H1 (cell line): ENCODE measurements at regions not wholly inside any gene's neighbourhood (a gene's known extent, or its start where the extent isn't known, plus 50 kb on each side); places are given as distances from the start of the nearest gene placed in this dataset.
"Not testable (repeated sequence)": the region's sequence is repeated elsewhere in the genome, so short reads cannot be mapped to it uniquely, and the experiment has no call there.

ENCODE experiments used
- CTCF ChIA-PET: fragments of 300-600 bp; sonication (Branson Sonifier 250); formaldehyde crosslinking; loops from one replicate; lab custom pipeline; 2021; ENCODE audit not compliant: partially characterized antibody; lab: Charles Lee
- POLR2A ChIA-PET: fragments of 300-600 bp; sonication (Branson Sonifier 250); formaldehyde crosslinking; loops from one replicate; lab custom pipeline; 2021; ENCODE audit warnings: inconsistent platforms; ENCODE audit not compliant: partially characterized antibody; lab: Charles Lee
- DNase-seq, 2 experiments: peaks; one replicate each; pipeline versions ENCODE4 v3.0.0 to v3.0.0-alpha.2; 2010 to 2022; ENCODE audit warnings: low spot score in 2 of 2, low read depth in 1 of 2, mixed read lengths in 1 of 2
- FAIRE-seq: peaks from 2 replicates; lab custom pipeline; 2011; peaks lifted over from hg19 to GRCh38; lab: Jason Lieb, UNC
- H2AFZ ChIP-seq: 2 replicates; pipeline ENCODE4 v1.8.1; 2012; ENCODE audit warnings: low read length, inconsistent platforms
- H2AK5ac ChIP-seq: 2 replicates; pipeline ENCODE4 v1.6.1; 2013; ENCODE audit warnings: low read depth, low read length
- H2BK120ac ChIP-seq: replicated peaks from 2 replicates; pipeline ENCODE3; 2013; ENCODE audit warnings: low read depth, low read length, inconsistent platforms
- H2BK12ac ChIP-seq: 2 replicates; pipeline ENCODE4 v1.6.1; 2013; ENCODE audit warnings: low read depth, low read length
- H2BK15ac ChIP-seq: 2 replicates; pipeline ENCODE4 v1.6.1; 2013; ENCODE audit warnings: low read length
- H2BK20ac ChIP-seq: 2 replicates; pipeline ENCODE4 v1.6.1; 2013; ENCODE audit warnings: low read length
- H2BK5ac ChIP-seq: 2 replicates; pipeline ENCODE4 v1.6.1; 2013; ENCODE audit warnings: low read depth, low read length
- H3K14ac ChIP-seq: 2 replicates; pipeline ENCODE4 v1.6.1; 2013; ENCODE audit warnings: inconsistent platforms; ENCODE audit not compliant: insufficient read length
- H3K18ac ChIP-seq: 2 replicates; pipeline ENCODE4 v1.6.1; 2013; ENCODE audit warnings: low read length; ENCODE audit errors: extremely low read depth
- H3K23ac ChIP-seq: 2 replicates; pipeline ENCODE4 v1.6.1; 2013; ENCODE audit warnings: inconsistent platforms; ENCODE audit not compliant: insufficient read length
- H3K23me2 ChIP-seq: 2 replicates; pipeline ENCODE4 v1.6.1; 2013; ENCODE audit warnings: low read depth, low read length
- H3K27ac ChIP-seq: 2 replicates; pipeline ENCODE4 v1.6.1; 2011; ENCODE audit warnings: low read depth, low read length, inconsistent platforms
- H3K27me3 ChIP-seq, 4 experiments: replicated peaks in 1 of 4; 1 replicate in 1 of 4; 2 replicates in 3 of 4; pipeline versions ENCODE4 v1.6.1 to v1.8.1; 2011 to 2013; ENCODE audit warnings: low read length in 3 of 4, mild to moderate bottlenecking in 3 of 4, inconsistent platforms in 2 of 4, mixed read lengths in 2 of 4, moderate library complexity in 1 of 4; ENCODE audit not compliant: control insufficient read depth in 3 of 4, insufficient read depth in 3 of 4; ENCODE audit errors: extremely low read depth in 1 of 4
- H3K36me3 ChIP-seq, 4 experiments: 2 replicates each; pipeline versions ENCODE4 v1.6.1 to v1.8.1; 2011 to 2013; ENCODE audit warnings: mild to moderate bottlenecking in 4 of 4, low read length in 3 of 4, moderate library complexity in 2 of 4, control low read depth in 1 of 4, inconsistent platforms in 1 of 4; ENCODE audit not compliant: insufficient read depth in 4 of 4, control insufficient read depth in 2 of 4
- H3K4ac ChIP-seq: replicated peaks from 2 replicates; pipeline ENCODE3; 2013; ENCODE audit warnings: low read length, low read depth, mixed read lengths, inconsistent platforms; ENCODE audit not compliant: insufficient read length
- H3K4me1 ChIP-seq, 4 experiments: replicated peaks in 1 of 4; 1 replicate in 1 of 4; 2 replicates in 3 of 4; pipeline versions ENCODE4 v1.6.1 to v1.8.1; 2011 to 2013; ENCODE audit warnings: low read length in 3 of 4, inconsistent platforms in 2 of 4, mixed read lengths in 1 of 4; ENCODE audit not compliant: insufficient read depth in 4 of 4, control insufficient read depth in 3 of 4
- H3K4me2 ChIP-seq, 2 experiments: 2 replicates each; pipeline versions ENCODE4 v1.6.1 to v1.8.1; 2011 to 2013; ENCODE audit warnings: low read depth in 2 of 2, low read length in 2 of 2, control low read depth in 1 of 2, inconsistent platforms in 1 of 2, mild to moderate bottlenecking in 1 of 2; ENCODE audit not compliant: insufficient read depth in 1 of 2
- H3K4me3 ChIP-seq, 4 experiments: fragments of 200-600, 300-600 bp in 1 of 4; sonication (generic), shearing (Covaris generic), sonication (Bioruptor Twin) in 1 of 4; 2 replicates each; pipeline versions ENCODE4 v1.5.1 to v1.8.1; 2011 to 2016; ENCODE audit warnings: low read length in 4 of 4, low read depth in 3 of 4, control low read depth in 2 of 4, inconsistent platforms in 2 of 4, mild to moderate bottlenecking in 2 of 4, mixed read lengths in 1 of 4, moderate library complexity in 1 of 4; ENCODE audit not compliant: insufficient read depth in 2 of 4; ENCODE audit errors: extremely low read depth in 1 of 4
- H3K56ac ChIP-seq: replicated peaks from 2 replicates; pipeline ENCODE3; 2013; ENCODE audit warnings: low read depth, mild to moderate bottlenecking, mixed read lengths, low read length, inconsistent platforms; ENCODE audit not compliant: insufficient read length
- H3K79me1 ChIP-seq: 2 replicates; pipeline ENCODE4 v1.6.1; 2013; ENCODE audit warnings: low read depth, low read length, control low read depth
- H3K79me2 ChIP-seq, 2 experiments: 2 replicates each; pipeline versions ENCODE4 v1.6.1 to v1.8.1; 2012 to 2013; ENCODE audit warnings: low read length in 2 of 2, mild to moderate bottlenecking in 2 of 2, inconsistent platforms in 1 of 2; ENCODE audit not compliant: insufficient read depth in 2 of 2, control insufficient read depth in 1 of 2
- H3K9ac ChIP-seq, 4 experiments: replicated peaks in 1 of 4; 1 replicate in 1 of 4; 2 replicates in 3 of 4; pipeline versions ENCODE4 v1.6.1 to v1.8.1; 2011 to 2013; ENCODE audit warnings: low read depth in 3 of 4, low read length in 3 of 4, control low read depth in 2 of 4, mild to moderate bottlenecking in 2 of 4, moderate library complexity in 2 of 4, inconsistent platforms in 1 of 4; ENCODE audit errors: extremely low read depth in 1 of 4
- H3K9me3 ChIP-seq, 2 experiments: 2 replicates each; pipeline versions ENCODE4 v1.6.1 to v1.8.1; 2012 to 2013; ENCODE audit warnings: mild to moderate bottlenecking in 2 of 2, moderate library complexity in 2 of 2, control low read depth in 1 of 2, inconsistent platforms in 1 of 2, low read depth in 1 of 2, low read length in 1 of 2, mixed read lengths in 1 of 2; ENCODE audit not compliant: insufficient read depth in 2 of 2
- H4K20me1 ChIP-seq, 2 experiments: replicated peaks in 1 of 2; 2 replicates each; pipeline versions ENCODE3 to v1.8.1; 2011 to 2013; ENCODE audit warnings: inconsistent platforms in 2 of 2, low read length in 2 of 2, mild to moderate bottlenecking in 1 of 2; ENCODE audit not compliant: insufficient read depth in 2 of 2, control insufficient read depth in 1 of 2
- H4K5ac ChIP-seq: 2 replicates; pipeline ENCODE4 v1.6.1; 2013; ENCODE audit warnings: low read length, low read depth, mixed read lengths, inconsistent platforms; ENCODE audit not compliant: insufficient read length
- H4K8ac ChIP-seq: 2 replicates; pipeline ENCODE4 v1.8.0; 2013; ENCODE audit warnings: mild to moderate bottlenecking, moderate library complexity, low read length, inconsistent platforms; ENCODE audit not compliant: insufficient read depth; ENCODE audit errors: extremely low read depth
- H4K91ac ChIP-seq: replicated peaks from 2 replicates; pipeline ENCODE3; 2013; ENCODE audit warnings: low read length, mixed read lengths, inconsistent platforms; ENCODE audit not compliant: insufficient read length
- WGBS, 2 experiments: shearing (Covaris generic) in 1 of 2; methylation state at CpG; one replicate each; pipeline versions ENCODE4 v1.1.6 to v1.1.7; 2013 to 2015; ENCODE audit warnings: low lambda C conversion rate in 2 of 2, mixed read lengths in 2 of 2, inconsistent platforms in 1 of 2, low coverage in 1 of 2, missing lambda C conversion rate in 1 of 2; ENCODE audit not compliant: insufficient replicate concordance in 2 of 2, insufficient coverage in 1 of 2, insufficient read length in 1 of 2; ENCODE audit errors: extremely low coverage in 1 of 2, missing lambda C conversion rate in 1 of 2; 5-methylcytosine and 5-hydroxymethylcytosine counted together

- H2BK120ac ChIP-seq, H3K18ac ChIP-seq, CTCF ChIA-PET, H3K14ac ChIP-seq, H3K56ac ChIP-seq, POLR2A ChIA-PET, H4K8ac ChIP-seq, DNase-seq, H3K4ac ChIP-seq, H3K79me1 ChIP-seq, H2BK5ac ChIP-seq, H4K20me1 ChIP-seq, H3K9ac ChIP-seq, H3K23me2 ChIP-seq, H3K79me2 ChIP-seq, H2AFZ ChIP-seq, H3K4me2 ChIP-seq, FAIRE-seq, H4K91ac ChIP-seq, H3K9me3 ChIP-seq, H2BK15ac ChIP-seq, H3K4me1 ChIP-seq, H2BK20ac ChIP-seq, H3K36me3 ChIP-seq, H2BK12ac ChIP-seq, H3K4me3 ChIP-seq, H3K23ac ChIP-seq, H4K5ac ChIP-seq, H3K27me3 ChIP-seq, H3K27ac ChIP-seq, H2AK5ac ChIP-seq: not testable (repeated sequence)
- 93% methylated on average over 4 of the region's 8 CpGs; no CpG with 5 or more reads in 1 of the 2 experiments for WGBS, 2 experiments
Observed at GRCh38 chr7:63407881-63408280, 590.8 kb upstream of the ZNF722 start.
